ENCODE measurements at regions not wholly inside any gene's neighbourhood (a gene's known extent, or its start where the extent isn't known, plus 50 kb on each side); places are given as distances from the start of the nearest gene placed in this dataset.

GRCh38 chr1:195794225-195794624, 814.0 kb downstream of the KCNT2 start:
- no peak overlapping the region for H3K4me3 ChIP-seq
- no peak for ATAC-seq
- no peak for DNase-seq
- no peak for TF ChIP-seq CTCF (IDR thresholded peaks at IDR 0.05)
- H3K4me1 ChIP-seq, result no peaks in the 10 kb centered on the region
- H3K9me3 ChIP-seq, result no peaks in the 10 kb centered on the region
- no peaks in the 10 kb centered on the region for H3K36me3 ChIP-seq
- no peaks in the 10 kb centered on the region for H3K27me3 ChIP-seq (ENCODE audit: low read depth)
- no peak overlapping the region for H3K27ac ChIP-seq
- intact Hi-C loops (cut with DNase I), result no loop called here

GRCh38 chr1:195791796-195792195, 816.4 kb downstream of the KCNT2 start:
- peak in 1 of 2 donors; percentile 32 for ATAC-seq
- H3K36me3 ChIP-seq, result no peaks in the 10 kb centered on the region
- no peak for TF ChIP-seq CTCF (IDR thresholded peaks at IDR 0.05)
- H3K9me3 ChIP-seq, result no peaks in the 10 kb centered on the region
- no peaks in the 10 kb centered on the region for H3K27me3 ChIP-seq (ENCODE audit: low read depth)
- no peak overlapping the region for H3K27ac ChIP-seq
- H3K4me3 ChIP-seq, result no peak overlapping the region
- DNase-seq, result no peak
- intact Hi-C loops (cut with DNase I), result no loop called here
- no peaks in the 10 kb centered on the region for H3K4me1 ChIP-seq

- no peak for DNase-seq
- Histone ChIP-seq H3K36me3 (no peaks in the 10 kb centered on the region), H3K27ac (no peak overlapping the region), H3K27me3 (ENCODE audit: low read depth) (no peaks in the 10 kb centered on the region), H3K4me1 (no peaks in the 10 kb centered on the region), H3K9me3 (no peaks in the 10 kb centered on the region), H3K4me3 (no peak overlapping the region)
- intact Hi-C loops (cut with DNase I), result no loop called here
- TF ChIP-seq CTCF (IDR thresholded peaks at IDR 0.05), result no peak
- peak in 1 of 2 donors; percentile 19 for ATAC-seq
Observed at GRCh38 chr1:195790514-195791168, 817.6 kb downstream of the KCNT2 start.

- H3K4me3 ChIP-seq, result no peak overlapping the region
- H3K36me3 ChIP-seq, result no peaks in the 10 kb centered on the region
- DNase-seq (no peak), ATAC-seq (no peak)
- intact Hi-C loops (cut with DNase I), result no loop called here
- no peaks in the 10 kb centered on the region for H3K27me3 ChIP-seq (ENCODE audit: low read depth)
- H3K9me3 ChIP-seq, result no peaks in the 10 kb centered on the region
- TF ChIP-seq CTCF (IDR thresholded peaks at IDR 0.05), result no peak
- no peaks in the 10 kb centered on the region for H3K4me1 ChIP-seq
- H3K27ac ChIP-seq, result no peak overlapping the region
Observed at GRCh38 chr1:195789321-195789720, 818.9 kb downstream of the KCNT2 start.

- ATAC-seq (no peak), DNase-seq (no peak)
- TF ChIP-seq CTCF (IDR thresholded peaks at IDR 0.05), result no peak
- H3K4me3 ChIP-seq, result no peak overlapping the region
- H3K27me3 ChIP-seq (ENCODE audit: low read depth), result no peaks in the 10 kb centered on the region
- no peaks in the 10 kb centered on the region for H3K9me3 ChIP-seq
- H3K27ac ChIP-seq, result no peak overlapping the region
- H3K4me1 ChIP-seq, result no peaks in the 10 kb centered on the region
- H3K36me3 ChIP-seq, result no peaks in the 10 kb centered on the region
- intact Hi-C loops (cut with DNase I), result no loop called here
Observed at GRCh38 chr1:195788721-195789120, 819.5 kb downstream of the KCNT2 start.
